Raji (cell line): ENCODE measurements at regions not wholly inside any gene's neighbourhood (a gene's known extent, or its start where the extent isn't known, plus 50 kb on each side); places are given as distances from the start of the nearest gene placed in this dataset.

Source experiments
- POLR2A ChIP-seq: IDR thresholded peaks from 2 replicates; pipeline ENCODE4 v1.6.1; 2011; ENCODE audit warnings: low read depth, low read length, control low read depth; ENCODE audit not compliant: insufficient read depth

GRCh38 chr13:104715111-104715510 lies 1648.9 kb upstream of the SLC10A2 start:
- no peak for TF ChIP-seq POLR2A

DNA sequence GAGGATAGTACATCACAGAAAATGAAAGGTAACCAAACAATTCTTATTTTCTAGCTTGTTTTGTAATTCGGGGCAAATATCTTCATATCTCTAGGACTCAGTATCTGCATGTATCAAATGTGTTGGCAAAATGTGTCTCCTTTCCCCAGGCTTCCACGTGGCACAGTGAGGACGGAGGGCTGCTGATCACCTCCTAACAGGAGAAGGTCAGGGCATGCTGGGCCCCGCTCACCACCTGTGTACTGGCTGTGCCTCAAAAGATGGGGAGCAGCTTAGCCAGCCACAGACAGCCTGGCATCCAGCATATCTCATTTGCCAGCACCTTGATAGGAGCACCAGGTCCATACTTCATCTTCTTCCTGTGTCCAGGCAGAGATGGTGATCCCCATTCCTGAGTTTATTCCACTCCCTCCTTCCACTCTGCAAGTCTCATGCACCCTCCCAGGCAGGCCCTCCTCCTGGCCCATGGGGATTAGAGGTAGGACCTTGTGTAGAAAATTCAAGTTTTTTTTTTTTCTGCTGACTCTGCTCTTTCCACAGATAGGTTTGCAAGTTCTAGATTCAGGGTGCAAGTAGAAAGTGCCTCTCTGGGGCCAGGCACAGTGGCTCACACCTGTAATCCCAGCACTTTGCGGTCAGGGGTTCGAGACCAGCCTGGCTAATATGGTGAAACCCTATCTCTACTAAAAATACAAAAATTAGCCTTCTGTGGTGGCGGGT lies 1639.0 kb upstream of the SLC10A2 start:
- no peak for TF ChIP-seq POLR2A

DNA sequence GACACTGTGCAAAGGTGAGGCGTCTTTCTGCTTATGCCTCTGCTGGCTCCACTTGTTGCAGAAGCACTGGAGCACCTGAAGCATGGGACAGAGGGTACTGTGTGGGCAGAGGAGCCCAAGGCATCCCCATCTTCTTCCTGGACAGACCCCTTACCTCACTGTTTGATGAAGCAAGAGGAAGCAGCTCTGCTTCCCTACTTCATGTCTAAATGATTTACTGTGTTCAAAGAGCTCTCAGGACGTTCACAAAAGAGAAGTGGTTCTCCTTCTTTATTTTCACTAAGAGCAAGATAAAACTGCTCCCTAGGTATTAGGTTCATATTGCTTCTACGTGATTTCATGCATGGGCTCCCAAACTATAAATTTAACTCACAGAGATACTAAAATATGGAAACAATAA lies 1635.4 kb upstream of the SLC10A2 start:
- TF ChIP-seq POLR2A, result no peak

DNA sequence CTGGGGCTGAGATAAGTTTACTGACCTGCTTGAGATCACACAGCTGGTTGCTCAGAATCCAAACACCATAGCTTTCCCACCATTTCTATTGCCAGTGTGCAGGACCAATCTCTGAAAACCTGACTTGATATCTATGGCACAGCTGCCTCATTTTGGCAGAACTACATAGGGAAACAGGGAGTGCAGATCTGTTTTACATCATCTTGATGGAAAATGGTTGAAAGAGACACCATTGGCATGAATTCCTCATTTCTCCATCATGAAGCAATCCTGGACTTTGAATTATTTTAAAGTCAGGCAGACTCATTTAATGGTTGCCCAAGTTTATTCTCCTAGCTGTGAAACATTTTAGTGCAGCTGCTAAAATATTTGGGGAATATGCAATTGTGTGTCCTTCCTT lies 1628.2 kb upstream of the SLC10A2 start:
- no peak for TF ChIP-seq POLR2A

- TF ChIP-seq POLR2A, result no peak
These were observed 1626.9 kb upstream of the SLC10A2 start for GRCh38 chr13:104693126-104693525.

- TF ChIP-seq POLR2A, result no peak
These were observed 1625.7 kb upstream of the SLC10A2 start for GRCh38 chr13:104691767-104692467.

DNA sequence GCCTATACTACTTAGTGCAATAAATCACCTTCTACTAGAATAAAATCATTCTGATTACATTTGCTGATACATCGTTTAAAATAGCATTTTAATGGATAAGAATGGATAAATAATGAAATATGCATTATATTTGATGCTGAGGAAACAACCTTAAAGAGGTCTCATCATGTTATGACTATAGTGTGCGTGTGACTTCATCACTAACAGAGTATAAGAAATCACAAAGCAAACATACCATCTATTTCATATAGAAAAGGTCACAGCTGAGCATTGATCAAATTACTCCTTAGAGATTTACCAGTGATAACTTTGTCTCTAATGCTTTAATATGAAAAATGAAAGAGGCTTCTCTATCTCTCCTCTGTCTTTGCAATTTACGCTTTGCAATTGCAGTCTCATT lies 1620.3 kb upstream of the SLC10A2 start:
- TF ChIP-seq POLR2A, result no peak

DNA sequence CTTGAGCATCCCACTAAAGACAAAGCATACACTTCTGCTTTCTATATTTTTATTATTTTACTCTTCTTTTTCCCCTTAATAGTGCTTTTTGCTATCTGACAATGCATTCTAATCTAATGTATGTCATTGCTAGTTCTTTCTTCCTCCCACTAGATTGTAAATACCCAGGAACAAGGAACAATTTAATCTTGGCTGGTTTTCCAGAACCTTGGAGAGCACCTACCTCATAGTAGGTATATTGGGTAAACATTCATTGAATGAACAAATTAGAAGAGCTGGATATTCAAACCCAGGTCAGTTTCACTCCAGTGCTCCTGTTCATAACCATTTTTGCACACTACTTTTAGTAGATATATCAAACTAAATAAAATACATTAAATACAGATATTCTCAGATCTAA lies 1617.6 kb upstream of the SLC10A2 start:
- no peak for TF ChIP-seq POLR2A

- TF ChIP-seq POLR2A, result no peak
These were observed 1611.9 kb upstream of the SLC10A2 start for GRCh38 chr13:104678161-104678560.

- no peak for TF ChIP-seq POLR2A
These were observed 1605.7 kb upstream of the SLC10A2 start for GRCh38 chr13:104671901-104672300.

- no peak for TF ChIP-seq POLR2A
These were observed 1591.0 kb upstream of the SLC10A2 start for GRCh38 chr13:104657196-104657595.

DNA sequence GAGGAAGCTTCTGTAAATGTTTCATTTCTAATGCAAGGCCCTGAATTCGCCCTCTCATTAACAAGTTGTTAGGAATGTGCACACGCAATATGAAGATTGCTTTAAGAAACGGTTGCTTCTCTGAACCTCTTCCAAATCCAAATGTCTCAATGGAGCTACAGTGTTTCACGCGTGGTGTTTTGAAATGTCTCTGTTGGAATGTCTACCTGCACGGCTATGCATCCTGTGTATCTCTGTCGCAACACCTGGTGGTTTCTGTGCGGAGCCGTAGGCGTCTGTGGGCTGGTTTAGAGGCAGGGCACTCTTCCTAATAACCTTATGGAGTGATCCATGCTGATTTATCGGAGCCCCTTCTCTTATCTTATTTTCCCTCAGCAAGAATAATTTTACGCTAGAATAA lies 1584.2 kb upstream of the SLC10A2 start:
- TF ChIP-seq POLR2A, result no peak

DNA sequence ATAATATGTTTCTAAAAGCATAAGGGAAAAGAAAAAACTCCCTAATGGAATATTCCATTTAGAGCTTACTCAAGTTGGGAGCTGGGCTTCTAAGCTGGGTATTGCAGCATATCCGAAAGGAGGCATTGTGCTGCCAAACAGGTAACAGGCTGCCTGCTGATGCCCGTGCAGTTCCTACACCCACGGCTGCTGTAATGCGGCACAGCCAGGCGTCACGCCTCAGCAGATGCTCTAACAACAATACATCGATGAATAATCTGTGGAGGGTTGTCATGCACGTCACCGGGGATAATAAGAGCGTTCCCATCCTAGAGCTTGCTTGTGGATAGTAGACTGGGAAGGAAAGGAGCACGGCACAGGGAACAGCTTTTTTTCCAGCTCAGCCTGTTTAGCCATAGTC lies 1582.1 kb upstream of the SLC10A2 start:
- no peak for TF ChIP-seq POLR2A

GRCh38 chr13:104645786-104646185 lies 1579.6 kb upstream of the SLC10A2 start:
- TF ChIP-seq POLR2A, result no peak

DNA sequence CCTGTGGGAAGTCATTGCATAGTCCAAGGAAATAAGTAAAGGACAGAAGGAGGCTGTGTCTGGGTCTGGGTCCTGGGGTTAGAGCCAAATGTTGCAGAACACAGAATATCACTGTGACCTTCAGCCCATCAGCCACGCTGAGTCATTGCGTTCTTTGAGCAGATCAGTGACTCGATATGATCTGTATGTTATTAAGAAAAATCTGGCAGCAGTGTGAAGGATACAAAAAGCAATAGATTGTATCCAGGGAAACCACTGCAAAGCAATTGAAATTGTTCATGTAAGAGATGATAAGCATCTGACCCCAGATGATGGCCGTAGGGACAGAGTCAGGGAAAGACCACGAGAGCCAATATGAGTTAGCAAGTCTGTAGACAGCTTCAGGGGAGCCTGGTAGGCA lies 1575.1 kb upstream of the SLC10A2 start:
- TF ChIP-seq POLR2A, result no peak

GRCh38 chr13:104635879-104636278 lies 1569.7 kb upstream of the SLC10A2 start:
- no peak for TF ChIP-seq POLR2A

DNA sequence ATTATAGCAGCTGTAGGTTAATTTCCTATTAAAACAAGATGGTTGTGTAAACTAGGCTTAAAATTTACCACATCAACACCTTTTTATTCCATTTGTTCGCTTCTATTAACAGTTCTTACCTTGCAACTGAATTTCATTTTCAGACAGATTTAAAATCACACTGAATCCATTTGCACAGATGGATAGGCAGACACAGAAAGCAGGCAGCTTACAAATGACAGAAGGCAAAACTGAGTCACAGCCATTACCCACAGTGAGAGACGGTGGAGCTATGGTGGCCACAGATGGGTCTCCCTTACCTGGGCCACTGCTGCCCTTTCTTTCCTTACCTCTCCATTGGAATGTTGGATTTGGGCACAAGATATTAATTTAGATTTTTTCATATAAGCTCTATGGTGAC lies 1567.8 kb upstream of the SLC10A2 start:
- no peak for TF ChIP-seq POLR2A
